T1000 (cell line): ENCODE measurements at regions not wholly inside any gene's neighbourhood (a gene's known extent, or its start where the extent isn't known, plus 50 kb on each side); places are given as distances from the start of the nearest gene placed in this dataset.
"Not testable (repeated sequence)": the region's sequence is repeated elsewhere in the genome, so short reads cannot be mapped to it uniquely, and the experiment has no call there.

Source experiments
- DNase-seq: peaks from one replicate; lab custom pipeline; 2025; ENCODE audit warnings: mixed read lengths; lab: John Stamatoyannopoulos, UW

DNA sequence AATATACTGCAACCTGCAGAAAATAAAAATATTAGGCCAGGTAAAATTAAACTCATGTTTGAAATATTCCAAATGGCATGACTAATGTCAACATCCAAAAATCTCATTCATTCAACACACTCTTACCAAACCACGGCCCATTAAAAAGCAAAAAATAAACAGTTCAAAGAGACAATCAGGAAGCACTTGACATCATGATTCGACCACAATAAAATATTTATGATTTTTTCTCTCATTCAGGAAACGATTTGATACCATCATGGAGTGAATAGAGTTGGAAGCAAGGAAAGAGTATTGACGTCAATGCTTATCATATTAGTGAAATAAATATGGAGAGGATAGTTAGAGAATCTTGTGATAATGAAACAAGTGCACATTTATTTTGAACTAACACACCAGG, 354.1 kb downstream of the KCNJ2 start:
- DNase-seq, result no peak

DNA sequence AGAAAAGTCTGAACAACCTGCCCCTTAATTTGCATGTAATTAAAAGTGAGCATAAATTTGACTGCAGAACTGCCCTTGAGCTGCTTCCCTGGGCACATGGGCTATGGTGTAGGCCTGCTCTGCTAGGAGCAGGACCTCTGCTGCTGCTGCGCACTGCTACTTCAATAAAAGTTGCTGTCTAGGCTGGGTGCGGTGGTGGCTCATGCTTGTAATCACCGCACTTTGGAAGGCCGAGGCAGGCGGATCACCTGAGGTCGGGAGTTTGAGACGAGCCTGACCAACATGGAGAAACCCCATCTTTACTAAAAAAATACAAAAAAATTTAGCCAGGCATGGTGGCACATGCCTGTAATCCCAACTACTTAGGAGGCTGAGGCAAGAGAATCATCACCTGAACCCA, 355.7 kb downstream of the KCNJ2 start:
- not testable (repeated sequence) for DNase-seq

DNA sequence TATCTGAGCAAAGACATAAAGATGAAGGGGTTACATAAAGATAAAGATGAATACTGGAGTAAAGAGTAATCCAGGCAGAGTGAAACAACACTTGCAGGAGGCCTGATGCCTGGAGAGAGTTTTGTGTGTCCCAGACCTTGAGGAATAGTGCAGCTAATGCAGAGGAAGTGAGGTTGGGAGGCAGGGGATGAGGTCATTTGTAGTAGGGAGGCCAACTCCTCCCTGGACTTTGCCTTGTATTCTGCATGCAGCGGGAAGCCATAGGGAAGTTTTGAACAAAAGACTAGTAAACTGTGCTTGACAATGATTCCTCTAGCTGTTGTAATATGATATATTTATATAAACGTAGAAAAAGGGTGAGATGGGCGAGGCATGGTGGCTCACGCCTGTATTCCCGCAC, 356.6 kb downstream of the KCNJ2 start:
- DNase-seq, result no peak

DNA sequence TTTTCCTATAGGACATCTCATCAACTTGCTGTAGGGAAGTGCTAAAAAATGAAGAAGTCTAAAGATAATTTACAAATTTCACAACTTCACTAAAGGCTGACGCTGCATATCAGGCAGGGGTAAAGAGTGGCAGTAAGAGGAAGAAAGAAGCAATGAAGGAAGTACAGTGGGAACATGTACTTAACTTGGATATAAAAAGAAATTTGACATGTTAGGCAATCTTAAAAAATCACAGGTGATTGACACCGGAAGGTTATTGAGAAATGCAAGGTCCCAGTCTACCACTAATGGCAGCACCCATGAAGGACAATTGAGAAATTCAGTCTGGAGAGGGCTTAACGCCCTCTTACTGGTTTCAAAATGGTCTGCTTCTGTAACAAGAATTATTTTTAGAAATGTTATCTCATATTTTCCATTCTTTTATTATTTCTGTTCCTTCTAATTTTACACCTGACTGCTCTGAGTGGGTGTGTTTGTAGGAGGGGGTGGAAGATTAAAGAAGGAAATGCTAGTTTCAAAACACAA, 358.1 kb downstream of the KCNJ2 start:
- DNase-seq, result no peak

DNA sequence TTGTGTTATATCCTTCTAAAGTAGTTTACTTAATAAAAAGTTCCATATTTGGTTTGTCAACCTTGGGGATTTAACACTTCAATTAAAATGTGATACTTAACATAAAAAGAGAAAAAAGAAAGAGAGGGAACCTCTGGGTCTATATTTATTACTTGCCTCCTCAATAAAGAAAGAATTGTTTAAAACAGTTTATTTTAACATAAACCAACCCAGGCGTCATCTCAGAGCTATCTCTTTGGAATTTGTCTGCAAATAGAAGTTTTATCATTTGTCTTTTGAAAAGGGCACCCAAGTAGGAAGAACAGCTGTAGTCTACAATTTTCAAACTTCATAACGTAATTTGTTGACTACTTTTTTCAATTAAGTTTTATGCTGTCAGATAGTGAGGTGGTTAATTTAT, 364.1 kb downstream of the KCNJ2 start:
- DNase-seq, result no peak

DNA sequence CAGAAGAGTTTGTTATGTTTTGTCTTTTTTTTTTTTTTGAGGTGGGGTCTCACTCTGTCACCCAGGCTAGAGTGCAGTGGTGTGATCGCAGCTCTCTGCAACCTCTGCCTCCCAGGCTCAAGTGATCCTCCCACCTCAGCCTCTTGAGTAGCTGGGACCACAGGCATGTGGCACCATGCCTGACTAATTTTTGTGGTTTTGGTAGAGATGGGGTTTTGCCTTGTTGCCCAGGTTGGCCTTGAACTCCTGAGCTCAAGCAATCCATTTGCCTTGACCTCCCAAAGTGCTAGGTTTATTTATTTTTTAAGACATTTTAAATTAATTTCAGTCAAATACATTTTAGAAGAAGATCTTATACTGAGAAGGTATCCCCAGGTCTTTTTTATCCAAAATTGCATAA, 366.7 kb downstream of the KCNJ2 start:
- DNase-seq, result no peak

DNA sequence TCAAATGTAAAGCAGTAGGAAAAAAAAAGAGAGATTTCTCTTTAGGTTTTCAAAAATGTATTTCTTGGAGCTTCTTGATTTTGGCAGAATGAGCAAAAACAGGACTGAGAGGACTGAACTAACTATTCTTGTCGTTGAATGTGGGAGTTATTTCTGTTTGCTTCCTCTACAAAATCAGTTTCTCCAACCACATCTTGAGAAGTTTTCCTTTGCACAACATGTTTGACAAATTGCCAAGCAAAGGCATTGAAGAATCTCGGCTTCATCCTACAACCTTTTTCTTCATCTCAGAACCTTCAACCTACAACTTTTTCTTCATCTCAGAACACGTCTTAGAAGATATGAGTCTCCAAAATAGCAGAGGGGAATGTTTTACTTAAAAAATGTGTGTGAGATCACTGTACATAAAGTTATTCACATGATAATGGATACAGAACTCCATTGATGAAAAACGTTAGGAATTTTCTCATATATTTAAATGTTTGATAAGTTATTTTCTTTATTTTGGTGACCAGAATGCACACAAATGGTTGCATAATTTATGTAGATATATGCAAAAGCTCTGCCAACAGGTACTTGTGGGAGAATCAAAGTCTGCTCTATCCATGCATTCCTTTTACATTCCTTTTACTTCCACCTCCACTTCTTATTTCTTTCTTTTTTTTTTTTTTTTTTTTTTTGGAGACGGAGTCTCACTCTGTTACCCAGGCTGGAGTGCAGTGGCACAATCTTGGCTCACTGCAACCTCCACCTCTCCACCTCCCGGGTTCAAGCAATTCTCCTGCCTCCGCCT, 370.0 kb downstream of the KCNJ2 start:
- DNase-seq, result no peak

DNA sequence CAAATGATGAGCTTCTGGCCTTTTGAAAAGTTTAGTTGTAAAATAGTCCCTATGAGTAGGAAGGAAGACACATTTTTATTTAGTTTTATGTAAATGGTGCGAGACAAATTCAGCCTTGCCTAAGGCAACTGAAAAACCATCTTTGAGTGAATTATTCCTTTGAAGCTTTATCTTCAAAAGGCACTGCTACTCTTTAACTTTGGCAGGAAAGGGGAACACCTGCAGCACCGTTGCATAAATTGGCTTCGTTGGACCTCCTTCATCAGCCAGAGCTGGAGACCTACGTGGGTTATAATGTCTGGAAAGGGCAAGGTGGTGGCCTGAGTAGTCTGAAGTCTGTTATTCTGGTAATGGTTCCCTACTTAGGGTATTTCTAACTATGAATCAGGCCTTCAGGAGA, 373.5 kb downstream of the KCNJ2 start:
- no peak for DNase-seq

DNA sequence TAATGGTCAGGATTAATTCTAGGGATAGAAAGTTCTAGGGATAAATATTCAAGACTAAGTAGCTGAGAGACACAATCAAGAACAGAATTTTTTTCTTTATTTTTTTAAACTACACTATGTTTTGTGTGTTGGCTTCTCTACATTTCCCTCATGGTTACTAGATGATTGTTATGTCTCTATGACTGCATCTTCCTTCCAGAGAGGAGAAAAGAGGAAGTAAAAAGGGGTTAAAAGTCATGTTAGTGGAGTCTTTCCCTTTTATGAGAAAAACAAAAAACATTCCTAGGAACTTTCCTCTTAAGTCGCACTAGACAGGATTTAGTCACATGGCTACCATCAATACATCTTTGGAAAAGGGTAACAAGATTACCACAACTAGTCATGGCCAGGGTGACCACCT, 375.0 kb downstream of the KCNJ2 start:
- DNase-seq, result no peak

DNA sequence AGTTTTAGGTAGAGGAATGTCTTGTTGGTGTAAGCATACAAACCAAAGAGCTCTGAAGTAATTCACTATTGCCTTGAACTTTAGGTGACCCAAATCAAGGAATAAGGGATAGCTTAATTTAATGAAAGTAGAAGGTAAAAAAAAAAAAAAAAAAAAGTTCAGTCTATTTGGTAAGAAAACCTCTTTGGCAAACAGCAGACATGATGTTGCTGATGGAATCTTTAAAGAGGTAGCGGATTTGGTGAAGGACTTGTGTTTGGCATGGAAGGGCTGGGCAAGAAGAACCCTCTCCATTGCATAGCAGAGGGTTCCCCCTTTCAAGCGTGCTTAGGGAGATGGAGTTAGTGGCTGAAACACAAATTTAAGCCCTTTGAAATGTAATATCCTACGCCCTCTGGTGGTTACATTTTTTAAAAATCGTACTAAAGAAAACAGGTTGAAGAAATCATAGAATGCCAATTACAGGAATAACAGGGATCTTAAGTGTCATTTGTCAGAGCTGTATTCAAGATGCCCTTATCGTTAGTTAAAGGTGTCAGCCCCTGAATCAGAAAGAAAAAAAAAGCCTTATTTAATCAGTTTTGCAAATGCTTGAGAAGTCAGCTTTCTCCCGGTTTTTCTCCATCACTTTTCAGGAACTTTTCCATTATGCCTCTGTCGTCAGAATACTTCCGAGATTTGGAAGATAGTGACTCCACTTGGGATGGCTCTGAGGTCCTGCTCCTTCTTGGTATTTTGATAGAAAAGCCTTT, 383.1 kb downstream of the KCNJ2 start:
- DNase-seq, result peak; percentile 2

DNA sequence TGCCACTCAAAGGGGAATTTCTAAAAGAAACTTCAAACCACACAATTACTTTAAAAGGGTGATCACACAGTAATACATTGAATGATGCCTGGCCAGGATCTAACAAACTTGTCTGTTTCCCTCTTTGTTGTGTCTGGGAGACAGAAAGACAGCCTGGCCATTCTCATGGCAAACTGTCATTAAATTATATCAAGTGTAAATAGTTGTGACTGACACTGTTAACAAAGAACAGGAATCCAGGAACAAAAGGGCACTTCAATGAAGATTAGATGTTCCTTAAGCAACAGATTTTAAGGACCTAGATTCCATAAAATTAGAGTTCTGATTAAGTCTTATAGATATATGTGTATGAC, 383.6 kb downstream of the KCNJ2 start:
- DNase-seq, result no peak

DNA sequence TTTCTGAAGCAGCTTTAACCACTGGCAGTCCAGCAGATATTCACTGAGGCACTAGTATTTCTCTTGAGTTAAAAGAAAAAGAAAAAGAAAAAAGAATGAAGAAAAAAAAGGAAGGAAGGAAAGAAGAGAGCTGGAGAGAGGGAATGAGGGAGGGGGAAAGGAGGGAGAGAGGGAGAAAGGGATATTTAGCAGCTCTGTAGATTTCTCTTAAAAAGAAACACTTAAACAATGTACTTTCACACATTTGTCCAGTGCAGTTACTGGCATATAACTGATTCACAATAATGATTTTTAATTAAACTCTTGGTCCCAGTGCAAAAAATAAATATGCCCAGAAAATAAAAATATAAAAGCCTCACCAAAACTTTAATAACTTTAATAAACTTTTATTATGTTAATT, 386.4 kb downstream of the KCNJ2 start:
- DNase-seq, result no peak

DNA sequence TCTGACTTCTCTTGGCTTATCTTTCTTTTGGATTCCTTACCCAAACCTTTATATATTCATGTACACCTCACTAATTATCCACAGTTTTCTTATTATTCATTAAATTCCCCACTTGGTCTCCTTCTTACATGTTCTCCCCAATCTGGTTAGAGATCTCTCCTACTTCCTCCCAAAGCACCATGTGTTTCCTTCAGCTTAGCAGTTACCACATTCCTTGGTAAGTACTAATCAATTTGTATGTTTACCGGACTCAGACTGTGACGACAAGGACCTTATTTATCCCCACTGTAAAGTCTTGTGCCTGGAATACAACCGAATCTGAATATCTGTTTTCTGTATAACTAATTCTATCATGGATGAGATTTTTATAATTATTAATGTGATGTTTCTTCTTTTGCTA, 389.5 kb downstream of the KCNJ2 start:
- DNase-seq, result no peak

DNA sequence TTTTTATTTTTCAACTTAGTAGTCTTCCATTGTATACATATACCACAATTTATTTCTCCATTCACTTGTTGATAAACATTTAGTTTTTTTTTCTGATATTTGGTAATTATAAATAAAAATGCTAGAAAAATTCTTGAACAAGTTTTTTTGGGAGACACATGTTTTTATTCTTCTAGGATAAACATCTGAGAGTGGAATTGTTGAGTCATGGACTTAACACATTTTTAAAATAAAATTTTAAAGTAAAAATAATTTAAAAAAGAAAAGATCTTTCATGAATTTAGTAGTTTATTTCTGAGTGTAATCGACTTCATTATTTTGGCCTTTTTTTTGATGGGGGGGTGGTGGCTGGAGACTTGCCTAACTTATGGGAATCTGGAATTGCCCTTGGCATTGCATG, 391.1 kb downstream of the KCNJ2 start:
- DNase-seq, result no peak

DNA sequence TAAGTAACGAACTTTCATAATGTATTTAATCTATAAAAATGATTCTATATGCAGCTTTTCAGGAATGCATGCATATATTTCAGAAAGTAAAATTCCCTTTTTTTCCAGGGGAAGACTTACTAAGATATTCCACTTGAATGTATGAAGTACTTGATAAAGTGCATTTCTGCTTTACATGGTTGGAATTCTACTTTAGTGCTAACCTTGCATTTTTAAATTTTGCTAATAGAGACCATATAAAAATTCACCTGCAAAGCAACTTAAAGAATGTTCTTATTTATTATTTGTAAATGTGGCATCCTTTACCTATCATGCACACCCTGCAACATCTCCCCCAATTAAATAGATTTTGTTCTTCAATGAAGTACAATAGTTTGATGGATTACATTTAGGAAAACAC, 392.8 kb downstream of the KCNJ2 start:
- DNase-seq, result no peak

DNA sequence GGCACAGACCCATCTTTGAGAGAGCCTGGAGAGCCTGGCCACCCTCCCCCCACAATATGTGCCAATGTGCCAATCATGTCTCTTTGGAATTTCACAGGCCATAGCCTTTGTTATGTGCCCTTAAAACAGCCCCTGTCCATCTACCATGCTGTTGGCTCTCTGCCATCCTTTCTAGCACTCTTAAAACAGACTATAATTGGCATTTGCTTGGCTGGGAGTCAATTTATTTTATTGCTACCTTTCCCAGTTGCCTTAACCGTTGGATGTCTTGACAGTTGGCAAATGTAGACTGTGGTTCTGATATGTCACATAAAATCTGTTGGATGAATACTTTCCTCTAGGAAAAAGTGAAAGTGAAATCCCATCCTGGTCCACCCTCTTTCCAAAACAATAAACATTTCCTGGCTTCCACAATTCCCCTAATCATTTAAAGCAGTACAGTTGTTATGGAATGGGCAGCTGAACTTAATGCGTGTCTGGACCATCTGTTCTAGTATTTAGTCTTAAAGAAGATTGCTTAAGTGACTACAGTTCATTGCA, 394.0 kb downstream of the KCNJ2 start:
- DNase-seq, result no peak

DNA sequence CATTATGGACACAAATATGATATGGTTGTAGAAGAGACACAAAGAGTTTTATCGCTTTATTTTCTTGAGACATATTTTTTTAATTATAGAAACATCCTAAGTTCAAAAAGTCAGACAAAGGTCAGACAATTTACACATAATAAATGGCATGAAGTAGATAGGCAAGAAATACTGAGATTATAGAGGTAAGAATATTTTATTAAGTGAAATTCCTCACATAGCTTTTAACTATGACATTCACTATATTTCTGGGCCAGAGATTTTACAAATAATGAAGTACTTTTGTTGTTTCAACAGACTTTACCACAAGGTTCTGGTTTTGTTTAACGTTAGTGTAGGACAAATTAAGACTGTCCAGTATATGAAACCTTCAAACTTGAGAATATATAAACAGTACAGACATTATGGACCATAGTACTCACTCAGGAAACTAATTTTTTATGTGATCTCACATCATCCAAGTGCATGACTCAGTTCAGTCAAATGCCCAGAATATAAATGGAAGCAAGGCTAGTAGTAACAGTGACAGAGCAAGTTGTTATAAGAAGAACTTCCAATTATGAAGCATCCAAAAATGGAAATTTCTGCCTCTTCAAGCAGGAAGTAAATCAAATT, 394.8 kb downstream of the KCNJ2 start:
- no peak for DNase-seq

DNA sequence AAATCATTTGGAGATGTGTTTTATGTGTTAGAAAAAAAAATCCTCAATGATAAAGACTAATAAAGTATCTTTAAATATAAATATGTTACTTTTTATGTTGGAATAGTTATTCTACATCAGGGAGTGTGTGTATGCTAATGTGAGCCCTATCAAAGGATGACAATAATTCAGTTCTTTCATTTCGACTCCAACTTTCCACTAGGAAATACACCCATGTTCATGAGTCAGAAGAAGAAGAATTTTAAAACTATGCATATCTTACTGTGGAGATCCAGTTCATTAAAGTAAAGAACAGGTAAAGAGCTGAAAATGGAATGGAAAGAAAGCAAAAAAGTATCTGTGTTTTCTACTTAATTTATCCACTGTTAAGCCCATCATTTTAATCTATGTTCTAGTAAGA, 399.8 kb downstream of the KCNJ2 start:
- no peak for DNase-seq

DNA sequence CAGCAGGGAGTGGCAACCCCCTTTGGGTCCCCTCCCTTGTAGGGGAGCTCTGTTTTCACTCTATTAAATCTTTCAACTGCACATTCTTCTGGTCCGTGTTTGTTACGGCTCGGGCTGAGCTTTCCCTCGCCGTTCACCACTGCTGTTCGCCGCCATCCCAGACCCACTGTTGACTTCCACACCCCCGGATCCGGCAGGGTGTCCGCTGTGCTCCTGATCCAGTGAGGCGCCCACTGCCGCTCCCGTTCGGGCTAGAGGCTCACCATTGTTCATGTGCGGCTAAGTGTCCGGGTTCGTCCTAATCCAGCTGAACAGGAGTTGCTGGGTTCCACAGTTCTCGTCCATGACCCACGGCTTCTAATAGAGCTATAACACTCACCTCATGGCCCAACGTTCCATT, 408.1 kb downstream of the KCNJ2 start:
- no peak for DNase-seq

DNA sequence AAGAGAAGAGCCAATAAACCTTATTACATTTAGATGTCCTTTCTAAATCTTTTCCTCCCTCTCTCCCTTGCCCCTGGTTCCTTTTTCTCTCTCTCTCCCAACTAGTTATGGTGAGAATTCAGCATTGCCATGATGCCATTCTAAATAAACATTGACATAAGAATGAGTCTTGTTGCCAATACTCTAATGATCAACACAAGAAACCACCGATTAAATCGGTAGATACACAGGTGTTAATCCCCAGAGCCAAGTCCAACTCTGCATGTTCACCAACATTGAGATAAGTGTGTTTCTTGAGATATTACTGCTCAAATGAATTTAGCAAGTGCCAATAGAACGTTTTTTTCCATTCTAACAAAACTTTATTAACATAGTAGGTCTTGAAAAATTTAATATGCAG, 412.1 kb downstream of the KCNJ2 start:
- DNase-seq, result no peak

DNA sequence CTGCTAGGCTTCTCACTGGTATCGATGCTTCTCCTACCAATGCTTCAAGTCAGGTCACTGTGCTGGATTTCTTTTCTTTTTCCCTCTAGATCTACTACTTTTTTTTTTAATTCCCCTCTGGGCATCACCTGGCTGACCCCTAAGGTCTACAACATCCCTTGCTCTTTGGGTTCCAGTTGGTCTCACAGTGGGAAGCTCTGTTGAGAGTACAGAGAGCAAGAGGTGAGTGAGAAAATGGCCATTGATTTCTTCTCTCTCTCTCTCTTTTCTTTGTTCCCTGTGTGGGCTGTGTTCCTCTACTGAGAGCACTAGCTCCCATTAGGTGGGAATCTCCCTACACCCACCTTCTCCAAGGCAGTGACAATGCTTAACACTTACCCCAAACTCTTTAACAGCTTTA, 413.4 kb downstream of the KCNJ2 start:
- DNase-seq, result no peak

DNA sequence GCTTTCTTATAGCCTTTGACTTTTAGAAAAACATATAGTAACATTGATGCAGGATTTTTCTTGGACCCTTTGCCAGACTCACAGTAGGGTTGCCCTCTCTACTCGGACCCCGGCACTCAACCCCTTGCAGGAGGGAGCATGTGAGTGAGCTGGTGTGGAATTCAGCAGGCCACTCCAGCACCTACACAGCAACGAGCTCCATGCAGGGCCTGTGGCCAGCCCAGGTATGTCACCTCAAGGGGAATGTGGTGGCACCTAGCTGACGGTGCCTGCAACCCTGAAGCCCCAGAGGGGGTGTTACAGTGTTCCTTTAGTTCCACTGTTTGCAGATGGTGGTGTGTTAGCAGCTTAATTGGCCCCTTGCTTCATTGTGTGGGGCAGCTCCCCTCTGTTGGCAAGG, 414.9 kb downstream of the KCNJ2 start:
- no peak for DNase-seq

DNA sequence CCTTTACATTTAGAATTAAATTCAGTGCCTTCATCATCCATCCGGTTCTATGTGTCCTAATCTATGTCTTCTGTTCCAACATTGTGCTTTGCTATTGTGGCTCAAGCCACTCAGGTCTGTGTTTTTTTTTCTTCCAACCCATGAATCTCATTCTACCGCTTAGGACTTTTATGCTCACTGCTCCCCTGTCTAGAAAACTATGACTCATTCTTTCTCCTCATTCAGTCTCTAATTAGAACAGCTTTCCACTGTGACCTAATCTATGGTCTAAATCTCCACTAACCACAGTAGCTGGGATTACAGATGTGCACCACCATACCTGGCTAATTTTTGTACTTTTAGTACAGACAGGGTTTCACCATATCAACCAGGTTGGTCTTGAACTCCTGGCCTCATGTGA, 418.7 kb downstream of the KCNJ2 start:
- DNase-seq, result no peak
